Ovary (tissue), 7 donors: ENCODE measurements at regions not wholly inside any gene's neighbourhood (a gene's known extent, or its start where the extent isn't known, plus 50 kb on each side); places are given as distances from the start of the nearest gene placed in this dataset.

Source experiments
- DNase-seq, 5 donors: peaks; one replicate each; pipeline ENCODE4 v3.0.0-alpha.2; 2019 to 2020
- H3K27ac ChIP-seq, 2 donors: fragments of 200-600 bp; one replicate each; pipeline versions ENCODE4 v1.5.1 to v1.8.0; 2019 to 2022
- H3K27me3 ChIP-seq: fragments of 200-600 bp; one replicate; pipeline ENCODE4 v1.8.0; 2022
- H3K36me3 ChIP-seq: fragments of 200-600 bp; sonication (generic); one replicate; pipeline ENCODE4 v1.5.1; 2019
- H3K4me1 ChIP-seq: one replicate; pipeline ENCODE4 v1.8.1; 2013; ENCODE audit warnings: mild to moderate bottlenecking, moderate library complexity; ENCODE audit not compliant: insufficient read depth
- H3K4me3 ChIP-seq: fragments of 200-600 bp; sonication (generic); one replicate; pipeline ENCODE4 v1.5.1; 2017
- H3K9me3 ChIP-seq, 2 donors: fragments of 200-600 bp in 1 of 2; sonication (generic) in 1 of 2; one replicate each; pipeline versions ENCODE4 v1.5.1 to v1.8.1; 2013 to 2019; ENCODE audit warnings: mild to moderate bottlenecking in 1 of 2, moderate library complexity in 1 of 2
- CTCF ChIP-seq, 3 donors: fragments of 450-650 bp in 2 of 3; fragments of 200-600 bp in 1 of 3; IDR thresholded peaks; one replicate each; pipeline versions ENCODE4 v1.5.1 to v1.8.0; 2016 to 2022; ENCODE audit warnings: antibody characterized with exemption in 3 of 3, mild to moderate bottlenecking in 1 of 3
- EP300 ChIP-seq: sonication (generic); formaldehyde crosslinking; IDR thresholded peaks from one replicate; pipeline ENCODE4 v1.6.1; 2017; ENCODE audit warnings: antibody characterized with exemption
- POLR2A ChIP-seq: fragments of 450-650 bp; IDR thresholded peaks from one replicate; pipeline ENCODE4 v1.6.1; 2017; ENCODE audit warnings: antibody characterized with exemption, mild to moderate bottlenecking, moderate library complexity
- WGBS, 3 donors: extraction: QIAGEN DNeasy Blood & Tissue Kit in 1 of 3; methylation state at CpG; one replicate each; pipeline versions ENCODE4 v1.1.5 to v1.1.7; 2013 to 2017; 5-methylcytosine and 5-hydroxymethylcytosine counted together
- intact Hi-C, 4 donors: fragments of 100-400 bp; cut with DNase I; formaldehyde crosslinking; loops; one replicate each; pipeline versions ENCODE4 v1.11.0 to v1.15.1; 2022 to 2023
- donor health status: DM: no; HTN: no; CAD: no; lungs with moderate emphysema.
- donor health status: DM: no; HTN: no; CAD: no.
- donor health status: Bipolar disorder and iron deficiency.
- donor health status: DM: no; HTN: no; CAD: no.
- donor health status: DM: yes; HTN: yes; CAD: no.

GRCh38 chr1:193703655-193704054, 517.2 kb upstream of the B3GALT2 start:
- no peaks in the 10 kb centered on the region for H3K36me3 ChIP-seq
- H3K4me3 ChIP-seq, result no peak overlapping the region
- H3K9me3 ChIP-seq, result no peaks in the 10 kb centered on the region
- no peak overlapping the region for H3K27ac ChIP-seq
- 48 to 90% (median 58%) methylated on average over 1 of the region's 1 CpG for WGBS, 3 donors
- H3K27me3 ChIP-seq, result no peaks in the 10 kb centered on the region
- H3K4me1 ChIP-seq, result no peaks in the 10 kb centered on the region
- no peak for DNase-seq
- TF ChIP-seq CTCF (IDR thresholded peaks at IDR 0.05) (no peak), EP300 (no peak)
- intact Hi-C loops, result no loop called here

- Histone ChIP-seq H3K4me1 (no peaks in the 10 kb centered on the region), H3K27me3 (no peaks in the 10 kb centered on the region), H3K9me3 (no peaks in the 10 kb centered on the region), H3K4me3 (no peak overlapping the region), H3K27ac (no peak overlapping the region), H3K36me3 (no peaks in the 10 kb centered on the region)
- intact Hi-C loops, result no loop called here
- no peak for DNase-seq
- no peak for TF ChIP-seq EP300
- no peak for TF ChIP-seq CTCF (IDR thresholded peaks at IDR 0.05)
These were observed 516.7 kb upstream of the B3GALT2 start for GRCh38 chr1:193703121-193703520.

DNA sequence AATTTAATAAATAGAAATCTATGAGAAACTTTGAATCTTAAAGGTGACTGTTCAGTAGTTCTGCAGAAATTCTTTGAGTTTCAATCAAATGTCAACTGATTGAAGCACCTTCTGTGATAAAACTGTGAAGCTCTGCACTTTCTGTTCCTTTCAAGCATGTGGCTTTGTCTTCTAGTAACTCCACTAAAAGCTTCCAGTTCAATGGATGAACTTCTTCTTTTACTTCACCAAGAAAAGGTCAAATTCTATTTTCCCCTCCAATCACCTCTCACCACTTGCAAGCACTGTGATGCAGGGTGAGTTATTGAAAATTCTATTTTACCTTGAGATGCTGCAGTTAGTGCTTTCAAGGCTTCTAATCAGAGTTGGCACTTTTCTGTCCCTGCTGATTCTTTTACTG, 515.3 kb upstream of the B3GALT2 start:
- no peaks in the 10 kb centered on the region for H3K27me3 ChIP-seq
- no peaks in the 10 kb centered on the region for H3K36me3 ChIP-seq
- H3K4me1 ChIP-seq, result no peaks in the 10 kb centered on the region
- intact Hi-C loops, result no loop called here
- TF ChIP-seq EP300 (no peak), POLR2A (no peak), CTCF (IDR thresholded peaks at IDR 0.05) (no peak)
- no peak overlapping the region for H3K27ac ChIP-seq
- DNase-seq, result no peak
- H3K4me3 ChIP-seq, result no peak overlapping the region
- H3K9me3 ChIP-seq, result no peaks in the 10 kb centered on the region

GRCh38 chr1:193700710-193701355, 514.4 kb upstream of the B3GALT2 start:
- intact Hi-C loops, result no loop called here
- no peak overlapping the region for H3K4me3 ChIP-seq
- WGBS, 3 donors, result 74 to 80% (median 79%) methylated on average over 3 of the region's 3 CpGs
- no peak for DNase-seq
- H3K27ac ChIP-seq, result no peak overlapping the region
- no peak for TF ChIP-seq POLR2A
- TF ChIP-seq CTCF (IDR thresholded peaks at IDR 0.05), result no peak
- TF ChIP-seq EP300, result no peak
- no peaks in the 10 kb centered on the region for H3K4me1 ChIP-seq
- H3K9me3 ChIP-seq, result no peaks in the 10 kb centered on the region
- no peaks in the 10 kb centered on the region for H3K27me3 ChIP-seq
- no peaks in the 10 kb centered on the region for H3K36me3 ChIP-seq
